ENCODE measurements at regions not wholly inside any gene's neighbourhood (a gene's known extent, or its start where the extent isn't known, plus 50 kb on each side); places are given as distances from the start of the nearest gene placed in this dataset.

DNA sequence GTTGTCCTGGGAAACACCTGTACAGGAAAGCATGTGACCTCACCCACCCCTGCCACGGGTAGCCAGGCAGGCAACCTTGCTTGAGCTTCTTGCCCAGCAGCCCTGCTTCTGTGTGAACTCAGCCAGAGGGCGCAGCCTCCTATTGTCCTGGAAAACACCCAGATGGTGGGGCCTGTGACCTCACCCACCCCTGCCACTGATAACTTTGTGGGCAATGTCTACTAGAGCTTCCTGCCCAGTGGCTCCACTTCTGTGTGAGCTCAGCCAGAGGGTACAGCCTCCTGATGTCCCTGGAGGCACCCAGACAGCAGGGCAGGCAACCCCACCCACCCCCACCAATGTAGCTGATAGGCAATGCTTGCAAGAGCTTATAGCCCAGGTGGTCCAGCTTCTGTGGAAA is 146.3 kb downstream of the DTHD1 start:
- TF ChIP-seq, protein P1, sequence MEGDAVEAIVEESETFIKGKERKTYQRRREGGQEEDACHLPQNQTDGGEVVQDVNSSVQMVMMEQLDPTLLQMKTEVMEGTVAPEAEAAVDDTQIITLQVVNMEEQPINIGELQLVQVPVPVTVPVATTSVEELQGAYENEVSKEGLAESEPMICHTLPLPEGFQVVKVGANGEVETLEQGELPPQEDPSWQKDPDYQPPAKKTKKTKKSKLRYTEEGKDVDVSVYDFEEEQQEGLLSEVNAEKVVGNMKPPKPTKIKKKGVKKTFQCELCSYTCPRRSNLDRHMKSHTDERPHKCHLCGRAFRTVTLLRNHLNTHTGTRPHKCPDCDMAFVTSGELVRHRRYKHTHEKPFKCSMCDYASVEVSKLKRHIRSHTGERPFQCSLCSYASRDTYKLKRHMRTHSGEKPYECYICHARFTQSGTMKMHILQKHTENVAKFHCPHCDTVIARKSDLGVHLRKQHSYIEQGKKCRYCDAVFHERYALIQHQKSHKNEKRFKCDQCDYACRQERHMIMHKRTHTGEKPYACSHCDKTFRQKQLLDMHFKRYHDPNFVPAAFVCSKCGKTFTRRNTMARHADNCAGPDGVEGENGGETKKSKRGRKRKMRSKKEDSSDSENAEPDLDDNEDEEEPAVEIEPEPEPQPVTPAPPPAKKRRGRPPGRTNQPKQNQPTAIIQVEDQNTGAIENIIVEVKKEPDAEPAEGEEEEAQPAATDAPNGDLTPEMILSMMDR (IDR thresholded peaks at IDR 0.05): no peak
- TF ChIP-seq POLR2A (IDR thresholded peaks at IDR 0.05): no peak
- TF ChIP-seq POLR2AphosphoS5 (IDR thresholded peaks at IDR 0.05; ENCODE audit: insufficient read depth in 1 of 2, low read depth in 1 of 2): no peak
